CD14-positive monocyte (primary cell): ENCODE measurements at regions not wholly inside any gene's neighbourhood (a gene's known extent, or its start where the extent isn't known, plus 50 kb on each side); places are given as distances from the start of the nearest gene placed in this dataset.

Experiments
- DNase-seq, 3 donors: peaks; one replicate each; pipeline ENCODE4 v3.0.0-alpha.2; 2011 to 2022
- H2AFZ ChIP-seq: 2 replicates; pipeline ENCODE4 v1.6.0; 2012; ENCODE audit warnings: mild to moderate bottlenecking, low read depth, low read length, inconsistent platforms; ENCODE audit not compliant: insufficient read depth, poor library complexity, severe bottlenecking
- H3K27ac ChIP-seq, 2 donors: 1 replicate in 1 of 2; 2 replicates in 1 of 2; pipeline ENCODE4 v1.5.1; 2012 to 2013; ENCODE audit warnings: low read length in 2 of 2, control low read depth in 1 of 2, inconsistent platforms in 1 of 2, low read depth in 1 of 2, mild to moderate bottlenecking in 1 of 2
- H3K27me3 ChIP-seq, 2 donors: one replicate each; pipeline versions ENCODE4 v1.6.0 to v1.6.1; 2011 to 2013; ENCODE audit warnings: low read length in 2 of 2; ENCODE audit not compliant: control insufficient read depth in 2 of 2, insufficient read depth in 2 of 2
- H3K36me3 ChIP-seq, 2 donors: replicated peaks in 1 of 2; 1 replicate in 1 of 2; 2 replicates in 1 of 2; pipeline versions ENCODE4 v1.5.1 to v1.6.1; 2012 to 2013; ENCODE audit warnings: low read length in 2 of 2, control low read depth in 1 of 2, inconsistent platforms in 1 of 2, mild to moderate bottlenecking in 1 of 2; ENCODE audit not compliant: insufficient read depth in 2 of 2, control insufficient read depth in 1 of 2
- H3K4me1 ChIP-seq, 2 donors: 1 replicate in 1 of 2; 2 replicates in 1 of 2; pipeline versions ENCODE4 v1.5.1 to v1.6.1; 2012 to 2013; ENCODE audit warnings: low read length in 2 of 2, control low read depth in 1 of 2, inconsistent platforms in 1 of 2, mild to moderate bottlenecking in 1 of 2, moderate library complexity in 1 of 2; ENCODE audit not compliant: insufficient read depth in 2 of 2, control insufficient read depth in 1 of 2
- H3K4me2 ChIP-seq: replicated peaks from 2 replicates; pipeline ENCODE3; 2012; ENCODE audit warnings: low read length, moderate library complexity, mild to moderate bottlenecking; ENCODE audit not compliant: poor library complexity, severe bottlenecking; ENCODE audit errors: extremely low read depth
- H3K4me3 ChIP-seq, 3 experiments: fragments of 200-600 bp in 1 of 3; sonication (generic) in 1 of 3; replicated peaks in 1 of 3; 1 replicate in 2 of 3; 2 replicates in 1 of 3; pipeline ENCODE4 v1.5.1; 2011 to 2013; ENCODE audit warnings: low read length in 3 of 3, mild to moderate bottlenecking in 3 of 3, control low read depth in 2 of 3, low read depth in 2 of 3, inconsistent platforms in 1 of 3, moderate library complexity in 1 of 3
- H3K79me2 ChIP-seq: 2 replicates; pipeline ENCODE4 v1.6.0; 2012; ENCODE audit warnings: mild to moderate bottlenecking, control low read depth, inconsistent platforms, low read length, moderate library complexity; ENCODE audit not compliant: insufficient read depth
- H3K9ac ChIP-seq: 2 replicates; pipeline ENCODE4 v1.6.0; 2017; ENCODE audit warnings: low read length, mild to moderate bottlenecking; ENCODE audit not compliant: insufficient read depth, poor library complexity, severe bottlenecking
- H3K9me3 ChIP-seq, 2 donors: replicated peaks in 1 of 2; 1 replicate in 1 of 2; 2 replicates in 1 of 2; pipeline versions ENCODE4 v1.5.1 to v1.6.1; 2012 to 2013; ENCODE audit warnings: low read length in 2 of 2, control low read depth in 1 of 2; ENCODE audit not compliant: control insufficient read depth in 1 of 2, insufficient read depth in 1 of 2
- H4K20me1 ChIP-seq: 2 replicates; pipeline ENCODE4 v1.6.0; 2012; ENCODE audit warnings: mild to moderate bottlenecking, low read length, control low read depth, moderate library complexity; ENCODE audit not compliant: insufficient read depth
- H3K27ac Mint-ChIP-seq, 7 donors: one replicate each; pipeline ENCODE4 v1.8.0; 2020; ENCODE audit warnings: mild to moderate bottlenecking in 7 of 7, mixed read lengths in 7 of 7, moderate library complexity in 6 of 7, inconsistent platforms in 2 of 7
- H3K27me3 Mint-ChIP-seq, 3 donors: one replicate each; pipeline ENCODE4 v1.8.0; 2021 to 2022; ENCODE audit warnings: low read depth in 3 of 3, mild to moderate bottlenecking in 3 of 3, mixed read lengths in 3 of 3, moderate library complexity in 3 of 3, inconsistent platforms in 1 of 3
- H3K36me3 Mint-ChIP-seq, 2 donors: one replicate each; pipeline ENCODE4 v1.8.0; 2020; ENCODE audit warnings: mixed read lengths in 2 of 2, inconsistent platforms in 1 of 2, mild to moderate bottlenecking in 1 of 2
- H3K4me1 Mint-ChIP-seq: one replicate; pipeline ENCODE4 v1.8.0; 2020; ENCODE audit warnings: mild to moderate bottlenecking, mixed read lengths
- H3K4me3 Mint-ChIP-seq, 2 donors: one replicate each; pipeline ENCODE4 v1.8.0; 2020; ENCODE audit warnings: mild to moderate bottlenecking in 2 of 2, mixed read lengths in 2 of 2, moderate library complexity in 1 of 2
- H3K9me3 Mint-ChIP-seq, 7 donors: one replicate each; pipeline ENCODE4 v1.8.0; 2020 to 2022; ENCODE audit warnings: mixed read lengths in 7 of 7, mild to moderate bottlenecking in 6 of 7, moderate library complexity in 6 of 7, inconsistent platforms in 2 of 7
- WGBS: methylation state at CpG from one replicate; pipeline ENCODE4 v1.1.5; 2013; ENCODE audit warnings: missing lambda C conversion rate; ENCODE audit not compliant: insufficient coverage; 5-methylcytosine and 5-hydroxymethylcytosine counted together
- intact Hi-C, 2 donors: fragments of 100-400 bp; cut with micrococcal nuclease; formaldehyde crosslinking; loops; one replicate each; pipeline versions ENCODE4 v1.15.0 to v1.15.1; 2023
- TF ChIP-seq, protein P1 (sequence below): fragments of 200-600 bp; IDR thresholded peaks from one replicate; pipeline ENCODE4 v1.8.0; 2022; ENCODE audit warnings: antibody characterized with exemption, mild to moderate bottlenecking

DNA sequence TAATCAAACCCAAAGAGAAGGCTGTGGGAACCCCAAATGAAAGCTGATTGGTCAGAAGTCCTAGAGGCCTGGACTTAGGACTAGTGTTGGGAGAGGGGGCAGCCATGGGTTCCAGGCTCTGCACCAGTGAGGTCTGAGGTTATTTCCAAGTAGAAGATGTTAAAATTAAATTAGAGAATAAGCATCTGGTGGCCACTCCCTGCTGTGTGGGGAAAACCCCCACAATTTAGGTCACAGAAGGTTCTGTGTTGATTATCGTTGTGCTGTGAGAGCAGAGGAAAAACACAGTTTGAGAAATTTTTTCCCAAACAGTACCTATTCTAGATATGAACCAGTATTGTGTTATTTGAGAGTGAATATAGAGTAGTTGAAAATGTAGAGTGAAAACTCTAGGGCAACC, 53.9 kb upstream of the NSMCE3 start:
- intact Hi-C loops = no loop called here
- H3K4me3 Mint-ChIP-seq = no peak overlapping the region
- TF ChIP-seq, protein P1, sequence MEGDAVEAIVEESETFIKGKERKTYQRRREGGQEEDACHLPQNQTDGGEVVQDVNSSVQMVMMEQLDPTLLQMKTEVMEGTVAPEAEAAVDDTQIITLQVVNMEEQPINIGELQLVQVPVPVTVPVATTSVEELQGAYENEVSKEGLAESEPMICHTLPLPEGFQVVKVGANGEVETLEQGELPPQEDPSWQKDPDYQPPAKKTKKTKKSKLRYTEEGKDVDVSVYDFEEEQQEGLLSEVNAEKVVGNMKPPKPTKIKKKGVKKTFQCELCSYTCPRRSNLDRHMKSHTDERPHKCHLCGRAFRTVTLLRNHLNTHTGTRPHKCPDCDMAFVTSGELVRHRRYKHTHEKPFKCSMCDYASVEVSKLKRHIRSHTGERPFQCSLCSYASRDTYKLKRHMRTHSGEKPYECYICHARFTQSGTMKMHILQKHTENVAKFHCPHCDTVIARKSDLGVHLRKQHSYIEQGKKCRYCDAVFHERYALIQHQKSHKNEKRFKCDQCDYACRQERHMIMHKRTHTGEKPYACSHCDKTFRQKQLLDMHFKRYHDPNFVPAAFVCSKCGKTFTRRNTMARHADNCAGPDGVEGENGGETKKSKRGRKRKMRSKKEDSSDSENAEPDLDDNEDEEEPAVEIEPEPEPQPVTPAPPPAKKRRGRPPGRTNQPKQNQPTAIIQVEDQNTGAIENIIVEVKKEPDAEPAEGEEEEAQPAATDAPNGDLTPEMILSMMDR = no peak
- H3K9me3 Mint-ChIP-seq = peaks cover 7 to 29% (median 20%) of the 10 kb centered on the region in 7 donors
- H3K4me1 ChIP-seq = no peaks in the 10 kb centered on the region
- no peak overlapping the region for H2AFZ ChIP-seq
- no peaks in the 10 kb centered on the region for H4K20me1 ChIP-seq
- H3K27me3 ChIP-seq = no peaks in the 10 kb centered on the region
- H3K27ac Mint-ChIP-seq = no peak overlapping the region
- no peak overlapping the region for H3K9ac ChIP-seq
- H3K4me1 Mint-ChIP-seq = no peaks in the 10 kb centered on the region
- WGBS = no CpG with 5 or more reads among the region's 1 CpG
- H3K27ac ChIP-seq = no peak overlapping the region
- H3K79me2 ChIP-seq = no peaks in the 10 kb centered on the region
- H3K4me2 ChIP-seq = no peak overlapping the region
- H3K27me3 Mint-ChIP-seq = peaks cover 0 to 2% (median 1%) of the 10 kb centered on the region in 3 donors
- no peak for DNase-seq
- H3K4me3 ChIP-seq = no peak overlapping the region
- no peaks in the 10 kb centered on the region for H3K36me3 Mint-ChIP-seq
- H3K9me3 ChIP-seq = no peaks in the 10 kb centered on the region
- no peaks in the 10 kb centered on the region for H3K36me3 ChIP-seq

DNA sequence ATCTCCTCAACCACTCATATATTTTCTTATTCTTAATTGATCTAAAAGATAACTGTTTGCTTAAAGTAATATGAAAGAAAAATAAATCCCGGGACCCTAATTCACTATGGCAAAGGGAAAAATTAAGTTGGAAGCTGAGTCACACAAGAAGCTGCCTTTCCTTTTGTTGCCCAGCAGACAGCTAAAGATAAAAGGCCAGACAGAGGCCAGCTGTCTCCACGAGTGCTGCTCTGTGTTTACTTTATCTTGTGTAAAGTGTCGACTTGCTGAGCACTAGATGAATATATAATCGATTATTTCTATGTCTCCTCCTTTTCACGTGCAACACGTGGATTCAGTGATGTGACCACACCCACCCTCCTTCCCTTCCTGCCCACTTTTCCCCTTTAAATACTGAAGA, 52.8 kb upstream of the NSMCE3 start:
- Histone ChIP-seq H3K9ac (no peak overlapping the region), H4K20me1 (no peaks in the 10 kb centered on the region), H3K4me2 (no peak overlapping the region), H3K79me2 (no peaks in the 10 kb centered on the region), H3K27ac (no peak overlapping the region), H2AFZ (no peak overlapping the region), H3K4me1 (no peaks in the 10 kb centered on the region), H3K36me3 (no peaks in the 10 kb centered on the region), H3K27me3 (no peaks in the 10 kb centered on the region), H3K9me3 (no peaks in the 10 kb centered on the region), H3K4me3 (no peak overlapping the region)
- peaks cover 7 to 32% (median 20%) of the 10 kb centered on the region in 7 donors for H3K9me3 Mint-ChIP-seq
- no peaks in the 10 kb centered on the region for H3K36me3 Mint-ChIP-seq
- H3K27ac Mint-ChIP-seq = no peak overlapping the region
- intact Hi-C loops = no loop called here
- 100% methylated on average over 1 of the region's 6 CpGs for WGBS
- H3K27me3 Mint-ChIP-seq = peaks cover 0 to 2% (median 1%) of the 10 kb centered on the region in 3 donors
- DNase-seq = no peak
- H3K4me3 Mint-ChIP-seq = no peak overlapping the region
- H3K4me1 Mint-ChIP-seq = no peaks in the 10 kb centered on the region
- TF ChIP-seq, protein P1 = no peak
